ENCODE measurements at regions not wholly inside any gene's neighbourhood (a gene's known extent, or its start where the extent isn't known, plus 50 kb on each side); places are given as distances from the start of the nearest gene placed in this dataset.
A peak's percentile ranks its signal among the peaks of the same experiment; 100 is the strongest.

- in situ Hi-C loops (cut with MboI; ENCODE audit: low sequenced_read_pairs, unreplicated experiment), result loop anchor here (25.0 kb wide), 1 partner anchor 579 kb away; no protein-coding TSS in a partner anchor
- TF ChIP-seq, protein P1, sequence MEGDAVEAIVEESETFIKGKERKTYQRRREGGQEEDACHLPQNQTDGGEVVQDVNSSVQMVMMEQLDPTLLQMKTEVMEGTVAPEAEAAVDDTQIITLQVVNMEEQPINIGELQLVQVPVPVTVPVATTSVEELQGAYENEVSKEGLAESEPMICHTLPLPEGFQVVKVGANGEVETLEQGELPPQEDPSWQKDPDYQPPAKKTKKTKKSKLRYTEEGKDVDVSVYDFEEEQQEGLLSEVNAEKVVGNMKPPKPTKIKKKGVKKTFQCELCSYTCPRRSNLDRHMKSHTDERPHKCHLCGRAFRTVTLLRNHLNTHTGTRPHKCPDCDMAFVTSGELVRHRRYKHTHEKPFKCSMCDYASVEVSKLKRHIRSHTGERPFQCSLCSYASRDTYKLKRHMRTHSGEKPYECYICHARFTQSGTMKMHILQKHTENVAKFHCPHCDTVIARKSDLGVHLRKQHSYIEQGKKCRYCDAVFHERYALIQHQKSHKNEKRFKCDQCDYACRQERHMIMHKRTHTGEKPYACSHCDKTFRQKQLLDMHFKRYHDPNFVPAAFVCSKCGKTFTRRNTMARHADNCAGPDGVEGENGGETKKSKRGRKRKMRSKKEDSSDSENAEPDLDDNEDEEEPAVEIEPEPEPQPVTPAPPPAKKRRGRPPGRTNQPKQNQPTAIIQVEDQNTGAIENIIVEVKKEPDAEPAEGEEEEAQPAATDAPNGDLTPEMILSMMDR (IDR thresholded peaks at IDR 0.05; ENCODE audit: borderline replicate concordance, control extremely low read depth, extremely low read depth, insufficient read depth, missing control alignments), result no peak
- no peak for DNase-seq (ENCODE audit: low spot score)
These were observed 412.4 kb upstream of the CADM1 start for GRCh38 chr11:115916608-115917007.

- no peak for DNase-seq (ENCODE audit: low spot score)
- TF ChIP-seq, protein P1 (IDR thresholded peaks at IDR 0.05; ENCODE audit: borderline replicate concordance, control extremely low read depth, extremely low read depth, insufficient read depth, missing control alignments), result peak; percentile 30
- in situ Hi-C loops (cut with MboI; ENCODE audit: low sequenced_read_pairs, unreplicated experiment), result loop anchor here (25.0 kb wide), 1 partner anchor 575 kb away; no protein-coding TSS in a partner anchor
These were observed 408.3 kb upstream of the CADM1 start for GRCh38 chr11:115912484-115912945.

- in situ Hi-C loops (cut with MboI; ENCODE audit: low sequenced_read_pairs, unreplicated experiment), result loop anchor here (25.0 kb wide), 1 partner anchor 574 kb away; no protein-coding TSS in a partner anchor
- TF ChIP-seq, protein P1 (IDR thresholded peaks at IDR 0.05; ENCODE audit: borderline replicate concordance, control extremely low read depth, extremely low read depth, insufficient read depth, missing control alignments), result no peak
- no peak for DNase-seq (ENCODE audit: low spot score)
These were observed 407.6 kb upstream of the CADM1 start for GRCh38 chr11:115911613-115912346.

- TF ChIP-seq, protein P1 (IDR thresholded peaks at IDR 0.05; ENCODE audit: borderline replicate concordance, control extremely low read depth, extremely low read depth, insufficient read depth, missing control alignments), result no peak
- in situ Hi-C loops (cut with MboI; ENCODE audit: low sequenced_read_pairs, unreplicated experiment), result loop anchor here (25.0 kb wide), 1 partner anchor 573 kb away; no protein-coding TSS in a partner anchor
- DNase-seq (ENCODE audit: low spot score), result no peak
These were observed 406.2 kb upstream of the CADM1 start for GRCh38 chr11:115910379-115910778.

DNA sequence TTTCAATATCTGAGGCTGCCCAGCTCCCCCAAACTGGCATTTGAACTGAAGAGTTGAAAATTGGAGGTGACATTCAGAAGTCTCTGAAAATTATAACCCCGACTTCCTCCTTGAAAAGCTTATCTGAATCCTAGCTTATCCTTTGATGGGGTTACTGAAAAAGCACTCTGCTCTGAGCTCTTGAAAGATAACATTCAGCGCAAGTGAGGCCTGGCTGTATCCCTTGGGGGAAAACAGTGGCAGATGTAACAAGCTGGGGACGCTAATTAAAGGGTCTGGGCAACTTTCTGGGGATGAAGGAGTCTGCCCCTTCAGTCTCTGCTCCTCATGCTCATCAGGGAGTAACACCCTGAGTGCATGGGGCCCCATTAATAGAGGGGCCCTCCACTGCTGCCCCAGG lies 402.0 kb upstream of the CADM1 start:
- in situ Hi-C loops (cut with MboI; ENCODE audit: low sequenced_read_pairs, unreplicated experiment), result loop anchor here (25.0 kb wide), 1 partner anchor 569 kb away; no protein-coding TSS in a partner anchor
- TF ChIP-seq, protein P1 (IDR thresholded peaks at IDR 0.05; ENCODE audit: borderline replicate concordance, control extremely low read depth, extremely low read depth, insufficient read depth, missing control alignments), result no peak
- DNase-seq (ENCODE audit: low spot score), result no peak

GRCh38 chr11:115905341-115906000 lies 401.3 kb upstream of the CADM1 start:
- in situ Hi-C loops (cut with MboI; ENCODE audit: low sequenced_read_pairs, unreplicated experiment), result loop anchor here (25.0 kb wide), 1 partner anchor 568 kb away; no protein-coding TSS in a partner anchor
- TF ChIP-seq, protein P1 (IDR thresholded peaks at IDR 0.05; ENCODE audit: borderline replicate concordance, control extremely low read depth, extremely low read depth, insufficient read depth, missing control alignments), result no peak
- DNase-seq (ENCODE audit: low spot score), result no peak

Data from GM13976 (cell line).